ACC112 (cell line): ENCODE measurements at regions not wholly inside any gene's neighbourhood (a gene's known extent, or its start where the extent isn't known, plus 50 kb on each side); places are given as distances from the start of the nearest gene placed in this dataset.

Source experiments
- H2AFZ ChIP-seq: fragments of 200-600 bp; sonication (generic); one replicate; pipeline ENCODE4 v1.6.0; 2017; ENCODE audit warnings: antibody characterized with exemption, low read length; ENCODE audit not compliant: unreplicated experiment
- H3K27ac ChIP-seq: fragments of 200-600 bp; sonication (generic); 2 replicates; pipeline ENCODE4 v1.5.1; 2014; ENCODE audit warnings: low read depth, mild to moderate bottlenecking, antibody characterized with exemption, low read length, moderate library complexity
- H3K27me3 ChIP-seq: fragments of 200-600 bp; sonication (generic); 2 replicates; pipeline ENCODE4 v1.6.1; 2014; ENCODE audit warnings: mild to moderate bottlenecking, antibody characterized with exemption, low read length, moderate library complexity, mixed read lengths; ENCODE audit not compliant: insufficient read depth
- H3K36me3 ChIP-seq: fragments of 200-600 bp; sonication (generic); 2 replicates; pipeline ENCODE4 v1.6.1; 2016; ENCODE audit warnings: mild to moderate bottlenecking, antibody characterized with exemption, low read length, moderate library complexity, mixed read lengths; ENCODE audit not compliant: insufficient read depth
- H3K4me1 ChIP-seq: fragments of 200-600 bp; sonication (generic); one replicate; pipeline ENCODE4 v1.6.1; 2016; ENCODE audit warnings: low read length, mixed read lengths; ENCODE audit not compliant: insufficient read depth, unreplicated experiment, control insufficient read depth
- H3K4me3 ChIP-seq: fragments of 200-600 bp; sonication (generic); 2 replicates; pipeline ENCODE4 v1.5.1; 2014; ENCODE audit warnings: mild to moderate bottlenecking, low read depth, low read length
- H3K79me2 ChIP-seq: fragments of 200-600 bp; sonication (generic); one replicate; pipeline ENCODE4 v1.6.0; 2016; ENCODE audit warnings: low read length; ENCODE audit not compliant: control insufficient read depth, unreplicated experiment, insufficient read depth

GRCh38 chr5:44868541-44868940, 59.8 kb downstream of the MRPS30 start:
- Histone ChIP-seq H2AFZ (no peak overlapping the region), H3K27me3 (peaks cover 13% of the 10 kb centered on the region), H3K36me3 (no peaks in the 10 kb centered on the region), H3K27ac (no peak overlapping the region), H3K4me3 (no peak overlapping the region), H3K4me1 (no peaks in the 10 kb centered on the region), H3K79me2 (no peaks in the 10 kb centered on the region)

- peaks cover 4% of the 10 kb centered on the region for H3K4me1 ChIP-seq
- no peaks in the 10 kb centered on the region for H3K36me3 ChIP-seq
- no peaks in the 10 kb centered on the region for H3K79me2 ChIP-seq
- H3K4me3 ChIP-seq, result no peak overlapping the region
- H3K27me3 ChIP-seq, result 0 out of 2 replicates have a peak, but pooled peaks cover 4% of the 10 kb centered on the region
- H3K27ac ChIP-seq, result no peak overlapping the region
- H2AFZ ChIP-seq, result no peak overlapping the region
Measured at GRCh38 chr5:44869928-44870327, 61.2 kb downstream of the MRPS30 start.

GRCh38 chr5:44870430-44870829, 61.7 kb downstream of the MRPS30 start:
- H3K36me3 ChIP-seq, result no peaks in the 10 kb centered on the region
- H3K79me2 ChIP-seq, result no peaks in the 10 kb centered on the region
- H3K4me1 ChIP-seq, result peaks cover 5% of the 10 kb centered on the region
- no peak overlapping the region for H2AFZ ChIP-seq
- no peak overlapping the region for H3K4me3 ChIP-seq
- H3K27ac ChIP-seq, result no peak overlapping the region
- 0 out of 2 replicates have a peak, but pooled peaks cover 4% of the 10 kb centered on the region for H3K27me3 ChIP-seq

GRCh38 chr5:44871401-44871800, 62.7 kb downstream of the MRPS30 start:
- 0 out of 2 replicates have a peak, but pooled peaks cover 4% of the 10 kb centered on the region for H3K27me3 ChIP-seq
- no peak overlapping the region for H3K27ac ChIP-seq
- no peak overlapping the region for H2AFZ ChIP-seq
- no peaks in the 10 kb centered on the region for H3K36me3 ChIP-seq
- H3K4me3 ChIP-seq, result no peak overlapping the region
- H3K4me1 ChIP-seq, result peaks cover 12% of the 10 kb centered on the region
- no peaks in the 10 kb centered on the region for H3K79me2 ChIP-seq

GRCh38 chr5:44875661-44876605, 67.2 kb downstream of the MRPS30 start:
- Histone ChIP-seq H3K4me1 (peaks cover 12% of the 10 kb centered on the region), H3K79me2 (no peaks in the 10 kb centered on the region), H3K4me3 (peak overlapping the region; percentile 34), H3K27me3 (0 out of 2 replicates have a peak, but pooled peaks cover 2% of the 10 kb centered on the region), H3K27ac (peak overlapping the region; percentile 50), H2AFZ (peak overlapping the region; percentile 16), H3K36me3 (no peaks in the 10 kb centered on the region)

GRCh38 chr5:44881266-44881665, 72.5 kb downstream of the MRPS30 start:
- H3K4me1 ChIP-seq, result peaks cover under 1% of the 10 kb centered on the region
- H2AFZ ChIP-seq, result no peak overlapping the region
- no peak overlapping the region for H3K27ac ChIP-seq
- H3K79me2 ChIP-seq, result no peaks in the 10 kb centered on the region
- no peak overlapping the region for H3K4me3 ChIP-seq
- no peaks in the 10 kb centered on the region for H3K27me3 ChIP-seq
- H3K36me3 ChIP-seq, result no peaks in the 10 kb centered on the region

GRCh38 chr5:44884036-44884435, 75.3 kb downstream of the MRPS30 start:
- no peaks in the 10 kb centered on the region for H3K79me2 ChIP-seq
- H2AFZ ChIP-seq, result no peak overlapping the region
- H3K27ac ChIP-seq, result no peak overlapping the region
- no peak overlapping the region for H3K4me3 ChIP-seq
- no peaks in the 10 kb centered on the region for H3K27me3 ChIP-seq
- H3K36me3 ChIP-seq, result no peaks in the 10 kb centered on the region
- no peaks in the 10 kb centered on the region for H3K4me1 ChIP-seq

- H3K4me3 ChIP-seq, result no peak overlapping the region
- no peak overlapping the region for H2AFZ ChIP-seq
- no peaks in the 10 kb centered on the region for H3K4me1 ChIP-seq
Measured at GRCh38 chr5:44885903-44886302, 77.2 kb downstream of the MRPS30 start.

GRCh38 chr5:44887722-44888121, 79.0 kb downstream of the MRPS30 start:
- Histone ChIP-seq H2AFZ (no peak overlapping the region), H3K79me2 (no peaks in the 10 kb centered on the region), H3K4me3 (no peak overlapping the region), H3K27ac (no peak overlapping the region), H3K36me3 (no peaks in the 10 kb centered on the region), H3K27me3 (peaks cover 5% of the 10 kb centered on the region; the same call in 1 of the 2 replicates), H3K4me1 (no peaks in the 10 kb centered on the region)

More at GRCh38 chr5:44885903-44886302, 77.2 kb downstream of the MRPS30 start:
- no peak overlapping the region for H3K27ac ChIP-seq
- no peaks in the 10 kb centered on the region for H3K79me2 ChIP-seq
- H3K36me3 ChIP-seq, result no peaks in the 10 kb centered on the region
- no peaks in the 10 kb centered on the region for H3K27me3 ChIP-seq

GRCh38 chr5:44888435-44888834, 79.7 kb downstream of the MRPS30 start:
- Histone ChIP-seq H3K36me3 (no peaks in the 10 kb centered on the region), H2AFZ (no peak overlapping the region), H3K4me3 (no peak overlapping the region)

GRCh38 chr5:44891116-44891515, 82.4 kb downstream of the MRPS30 start:
- Histone ChIP-seq H3K4me1 (no peaks in the 10 kb centered on the region), H3K79me2 (no peaks in the 10 kb centered on the region), H3K36me3 (no peaks in the 10 kb centered on the region), H3K27ac (no peak overlapping the region), H2AFZ (no peak overlapping the region), H3K27me3 (peaks cover 5% of the 10 kb centered on the region; the same call in 1 of the 2 replicates), H3K4me3 (no peak overlapping the region)

More at GRCh38 chr5:44888435-44888834, 79.7 kb downstream of the MRPS30 start:
- Histone ChIP-seq H3K27me3 (peaks cover 5% of the 10 kb centered on the region; the same call in 1 of the 2 replicates), H3K27ac (no peak overlapping the region), H3K79me2 (no peaks in the 10 kb centered on the region), H3K4me1 (no peaks in the 10 kb centered on the region)
